Adipocyte (in vitro differentiated cells): ENCODE measurements at regions not wholly inside any gene's neighbourhood (a gene's known extent, or its start where the extent isn't known, plus 50 kb on each side); places are given as distances from the start of the nearest gene placed in this dataset.
A peak's percentile ranks its signal among the peaks of the same experiment; 100 is the strongest.

Experiments used
- DNase-seq: peaks from one replicate; pipeline ENCODE4 v3.0.0-alpha.2; 2015; ENCODE audit warnings: low read depth
- H3K27me3 ChIP-seq: replicated peaks from 2 replicates; pipeline ENCODE4 v1.7.0; 2013; ENCODE audit warnings: mild to moderate bottlenecking, low read length, moderate library complexity; ENCODE audit not compliant: control insufficient read depth, insufficient read depth
- H3K36me3 ChIP-seq: 2 replicates; pipeline ENCODE4 v1.7.0; 2013; ENCODE audit warnings: low read length, mild to moderate bottlenecking, moderate library complexity; ENCODE audit not compliant: control insufficient read depth, insufficient read depth, severe bottlenecking
- H3K4me1 ChIP-seq: 2 replicates; pipeline ENCODE4 v1.7.0; 2013; ENCODE audit warnings: mild to moderate bottlenecking, low read length, moderate library complexity; ENCODE audit not compliant: control insufficient read depth, insufficient read depth
- H3K4me3 ChIP-seq: 2 replicates; pipeline ENCODE4 v1.7.0; 2013; ENCODE audit warnings: mild to moderate bottlenecking, low read length, moderate library complexity
- H3K9ac ChIP-seq: 2 replicates; pipeline ENCODE4 v1.7.0; 2013; ENCODE audit warnings: mild to moderate bottlenecking, low read length, moderate library complexity
- H3K9me3 ChIP-seq: 2 replicates; pipeline ENCODE4 v1.7.0; 2013; ENCODE audit warnings: mild to moderate bottlenecking, low read length, moderate library complexity; ENCODE audit not compliant: control insufficient read depth

- no peaks in the 10 kb centered on the region for H3K9me3 ChIP-seq
- no peaks in the 10 kb centered on the region for H3K36me3 ChIP-seq
- no peak for DNase-seq
- H3K27me3 ChIP-seq = no peaks in the 10 kb centered on the region
- no peak overlapping the region for H3K9ac ChIP-seq
- H3K4me1 ChIP-seq = no peaks in the 10 kb centered on the region
- H3K4me3 ChIP-seq = no peak overlapping the region
Observed at GRCh38 chr20:11391591-11391990, 526.1 kb upstream of the BTBD3 start.

GRCh38 chr20:11394145-11394833 lies 523.4 kb upstream of the BTBD3 start:
- no peaks in the 10 kb centered on the region for H3K36me3 ChIP-seq
- H3K27me3 ChIP-seq = no peaks in the 10 kb centered on the region
- no peaks in the 10 kb centered on the region for H3K9me3 ChIP-seq
- H3K4me3 ChIP-seq = no peak overlapping the region
- no peaks in the 10 kb centered on the region for H3K4me1 ChIP-seq
- no peak overlapping the region for H3K9ac ChIP-seq
- DNase-seq = peak; percentile 33

GRCh38 chr20:11395581-11395980 lies 522.1 kb upstream of the BTBD3 start:
- H3K4me3 ChIP-seq = no peak overlapping the region
- no peaks in the 10 kb centered on the region for H3K36me3 ChIP-seq
- H3K4me1 ChIP-seq = no peaks in the 10 kb centered on the region
- H3K27me3 ChIP-seq = no peaks in the 10 kb centered on the region
- no peak overlapping the region for H3K9ac ChIP-seq
- no peaks in the 10 kb centered on the region for H3K9me3 ChIP-seq
- no peak for DNase-seq

- H3K9me3 ChIP-seq = no peaks in the 10 kb centered on the region
Observed at GRCh38 chr20:11401988-11402387, 515.7 kb upstream of the BTBD3 start.

GRCh38 chr20:11403711-11404110 lies 514.0 kb upstream of the BTBD3 start:
- no peaks in the 10 kb centered on the region for H3K27me3 ChIP-seq
- no peaks in the 10 kb centered on the region for H3K9me3 ChIP-seq
- no peak overlapping the region for H3K4me3 ChIP-seq
- DNase-seq = no peak
- no peaks in the 10 kb centered on the region for H3K36me3 ChIP-seq
- no peak overlapping the region for H3K9ac ChIP-seq
- H3K4me1 ChIP-seq = no peaks in the 10 kb centered on the region

More at GRCh38 chr20:11401988-11402387, 515.7 kb upstream of the BTBD3 start:
- Histone ChIP-seq H3K9ac (no peak overlapping the region), H3K27me3 (no peaks in the 10 kb centered on the region), H3K36me3 (no peaks in the 10 kb centered on the region), H3K4me3 (no peak overlapping the region), H3K4me1 (no peaks in the 10 kb centered on the region)
- DNase-seq = no peak

- Histone ChIP-seq H3K4me1 (no peaks in the 10 kb centered on the region), H3K9me3 (no peaks in the 10 kb centered on the region), H3K4me3 (no peak overlapping the region), H3K27me3 (no peaks in the 10 kb centered on the region), H3K9ac (no peak overlapping the region), H3K36me3 (no peaks in the 10 kb centered on the region)
- no peak for DNase-seq
Observed at GRCh38 chr20:11406877-11407276, 510.8 kb upstream of the BTBD3 start.

- H3K36me3 ChIP-seq = no peaks in the 10 kb centered on the region
- H3K27me3 ChIP-seq = no peaks in the 10 kb centered on the region
- DNase-seq = no peak
- H3K9ac ChIP-seq = no peak overlapping the region
- H3K4me1 ChIP-seq = no peaks in the 10 kb centered on the region
- peaks cover 4% of the 10 kb centered on the region for H3K9me3 ChIP-seq
- no peak overlapping the region for H3K4me3 ChIP-seq
Observed at GRCh38 chr20:11409561-11409960, 508.1 kb upstream of the BTBD3 start.

GRCh38 chr20:11411765-11412164 lies 505.9 kb upstream of the BTBD3 start:
- no peak overlapping the region for H3K9ac ChIP-seq

GRCh38 chr20:11426948-11427347 lies 490.7 kb upstream of the BTBD3 start:
- no peaks in the 10 kb centered on the region for H3K27me3 ChIP-seq
- DNase-seq = no peak
- H3K9ac ChIP-seq = no peak overlapping the region
- no peaks in the 10 kb centered on the region for H3K9me3 ChIP-seq
- H3K4me3 ChIP-seq = no peak overlapping the region
- H3K36me3 ChIP-seq = no peaks in the 10 kb centered on the region
- H3K4me1 ChIP-seq = no peaks in the 10 kb centered on the region

More at GRCh38 chr20:11411765-11412164, 505.9 kb upstream of the BTBD3 start:
- Histone ChIP-seq H3K4me3 (no peak overlapping the region), H3K27me3 (no peaks in the 10 kb centered on the region), H3K4me1 (no peaks in the 10 kb centered on the region), H3K36me3 (no peaks in the 10 kb centered on the region), H3K9me3 (peaks cover 4% of the 10 kb centered on the region)
- DNase-seq = no peak

GRCh38 chr20:11429168-11429567 lies 488.5 kb upstream of the BTBD3 start:
- H3K27me3 ChIP-seq = no peaks in the 10 kb centered on the region
- H3K9ac ChIP-seq = no peak overlapping the region
- H3K4me3 ChIP-seq = no peak overlapping the region
- no peak for DNase-seq
- no peaks in the 10 kb centered on the region for H3K36me3 ChIP-seq
- H3K4me1 ChIP-seq = no peaks in the 10 kb centered on the region
- H3K9me3 ChIP-seq = no peaks in the 10 kb centered on the region

- Histone ChIP-seq H3K9ac (no peak overlapping the region), H3K9me3 (no peaks in the 10 kb centered on the region), H3K4me3 (no peak overlapping the region), H3K27me3 (no peaks in the 10 kb centered on the region), H3K4me1 (no peaks in the 10 kb centered on the region), H3K36me3 (no peaks in the 10 kb centered on the region)
- DNase-seq = no peak
Observed at GRCh38 chr20:11429889-11430519, 487.7 kb upstream of the BTBD3 start.
